Stimulated activated CD8-positive, alpha-beta memory T cell treated with anti-CD3 and anti-CD28 coated beads, Interleukin-7, amount 100 ng/mL, for 48 hours (primary cell): ENCODE measurements at regions not wholly inside any gene's neighbourhood (a gene's known extent, or its start where the extent isn't known, plus 50 kb on each side); places are given as distances from the start of the nearest gene placed in this dataset.
"Not testable (repeated sequence)": the region's sequence is repeated elsewhere in the genome, so short reads cannot be mapped to it uniquely, and the experiment has no call there.

ENCODE experiments used
- DNase-seq, 2 donors: peaks; one replicate each; pipeline ENCODE4 v3.0.0-alpha.2; 2020; ENCODE audit warnings: low read depth in 1 of 2; ENCODE audit errors: extremely low read depth in 1 of 2

GRCh38 chr12:97711392-97711791 lies 248.8 kb downstream of the RMST start:
- DNase-seq = no peak

- no peak for DNase-seq
Measured at GRCh38 chr12:97713270-97713669, 250.7 kb downstream of the RMST start.

- no peak for DNase-seq
Measured at GRCh38 chr12:97714107-97714563, 251.5 kb downstream of the RMST start.

- DNase-seq = no peak
Measured at GRCh38 chr12:97716356-97716755, 253.8 kb downstream of the RMST start.

GRCh38 chr12:97723801-97724200 lies 261.2 kb downstream of the RMST start:
- DNase-seq = not testable (repeated sequence)

- no peak for DNase-seq
Measured at GRCh38 chr12:97745406-97746101, 282.9 kb downstream of the RMST start.

- DNase-seq = no peak
Measured at GRCh38 chr12:97748298-97748697, 285.7 kb downstream of the RMST start.

- DNase-seq = no peak
Measured at GRCh38 chr12:97751704-97752103, 289.1 kb downstream of the RMST start.

GRCh38 chr12:97752129-97752528 lies 289.5 kb downstream of the RMST start:
- no peak for DNase-seq

- DNase-seq = no peak
Measured at GRCh38 chr12:97753332-97753731, 290.7 kb downstream of the RMST start.

- no peak for DNase-seq
Measured at GRCh38 chr12:97754306-97754705, 291.7 kb downstream of the RMST start.

- DNase-seq = no peak
Measured at GRCh38 chr12:97756066-97756666, 293.6 kb downstream of the RMST start.

- no peak for DNase-seq
Measured at GRCh38 chr12:97756741-97757140, 294.1 kb downstream of the RMST start.

- DNase-seq = no peak
Measured at GRCh38 chr12:97757481-97758193, 295.0 kb downstream of the RMST start.

- no peak for DNase-seq
Measured at GRCh38 chr12:97758194-97758501, 295.5 kb downstream of the RMST start.

- no peak for DNase-seq
Measured at GRCh38 chr12:97758586-97758985, 296.0 kb downstream of the RMST start.

- no peak for DNase-seq
Measured at GRCh38 chr12:97760601-97761000, 298.0 kb downstream of the RMST start.

GRCh38 chr12:97763113-97763512 lies 300.5 kb downstream of the RMST start:
- DNase-seq = no peak

- DNase-seq = no peak
Measured at GRCh38 chr12:97764700-97765099, 302.1 kb downstream of the RMST start.

GRCh38 chr12:97767347-97767746 lies 304.7 kb downstream of the RMST start:
- no peak for DNase-seq

GRCh38 chr12:97778111-97778510 lies 315.5 kb downstream of the RMST start:
- no peak for DNase-seq

- no peak for DNase-seq
Measured at GRCh38 chr12:97781342-97781741, 318.7 kb downstream of the RMST start.
